ENCODE measurements at regions not wholly inside any gene's neighbourhood (a gene's known extent, or its start where the extent isn't known, plus 50 kb on each side); places are given as distances from the start of the nearest gene placed in this dataset.

GRCh38 chr22:23466351-23466750 lies 113.7 kb downstream of the IGLL1 start:
- peaks cover 0 to 10% of the 10 kb centered on the region in 2 experiments; a peak in 2 of 5 replicates for H3K27me3 ChIP-seq (ENCODE audit: control insufficient read depth in 1 of 2, insufficient read depth in 2 of 2, low read length in 2 of 2)
- in situ Hi-C loops (cut with HindIII; ENCODE audit: extremely low pct_ligation_motif_present, low pct_unique_long_range_greater_than_20kb) (no loop called here), intact Hi-C loops (cut with micrococcal nuclease; ENCODE audit: unreplicated experiment) (no loop called here)
- DNase-seq (ENCODE audit: low spot score) = no peak
- H2AFZ ChIP-seq (ENCODE audit: low read length) = no peak overlapping the region
- H3K4me3 ChIP-seq (replicated peaks in 1 of 3; ENCODE audit: insufficient read depth in 1 of 3, low read depth in 2 of 3, low read length in 3 of 3) = no peak overlapping the region
- no peaks in the 10 kb centered on the region for H3K79me2 ChIP-seq (ENCODE audit: insufficient read depth, low read length)
- FAIRE-seq = no peak
- no peaks in the 10 kb centered on the region for H4K20me1 ChIP-seq (ENCODE audit: insufficient read depth, low read length)
- no peak overlapping the region for H3K4me2 ChIP-seq (ENCODE audit: low read depth, low read length)
- 69% methylated on average over 6 of the region's 7 CpGs for WGBS (ENCODE audit: low lambda C conversion rate)
- BruUV-seq (replicated peaks) = no TSS peak
- no peak overlapping the region for H3K9ac ChIP-seq (ENCODE audit: insufficient read depth, low read depth, low read length)
- ChIA-PET POLR2A (no interaction called here), CTCF (ENCODE audit: low intra/inter-chr PET ratio, low total read pairs) (no interaction called here)
- H3K36me3 ChIP-seq (replicated peaks in 1 of 2; ENCODE audit: control insufficient read depth in 1 of 2, insufficient read depth in 2 of 2, low read length in 2 of 2) = no peaks in the 10 kb centered on the region
- ATAC-seq = no peak
- no peak for TF ChIP-seq RORA (CRISPR knock-in tag; IDR thresholded peaks at IDR 0.05)
- TF ChIP-seq HNF4G (IDR thresholded peaks at IDR 0.05; ENCODE audit: borderline replicate concordance, low read depth, low read length) = no peak
- no peak for TF ChIP-seq HNF4G (CRISPR knock-in tag; IDR thresholded peaks at IDR 0.05; ENCODE audit: borderline replicate concordance, low read depth)
- TF ChIP-seq DBP (CRISPR knock-in tag; IDR thresholded peaks at IDR 0.05; ENCODE audit: not compliant biosample characterization) = no peak
- no peak for TF ChIP-seq HOXA9 (CRISPR knock-in tag; IDR thresholded peaks at IDR 0.05; ENCODE audit: borderline replicate concordance)
- no peak for TF ChIP-seq GMEB1 (CRISPR knock-in tag; IDR thresholded peaks at IDR 0.05; ENCODE audit: borderline replicate concordance)
- no peak for TF ChIP-seq HINFP (CRISPR knock-in tag; IDR thresholded peaks at IDR 0.05; ENCODE audit: low read depth)
- no peak for TF ChIP-seq ZNF775 (CRISPR knock-in tag; IDR thresholded peaks at IDR 0.05; ENCODE audit: borderline replicate concordance)
- TF ChIP-seq ZNF335 (CRISPR knock-in tag; IDR thresholded peaks at IDR 0.05) = no peak
- no peak for TF ChIP-seq KLF12 (CRISPR knock-in tag; IDR thresholded peaks at IDR 0.05; ENCODE audit: borderline replicate concordance)
- no peak for TF ChIP-seq ZNF607 (CRISPR knock-in tag; IDR thresholded peaks at IDR 0.05; ENCODE audit: borderline replicate concordance)
- no peak for TF ChIP-seq ZNF777 (CRISPR knock-in tag; IDR thresholded peaks at IDR 0.05)
- no peak for TF ChIP-seq ZEB1 (IDR thresholded peaks at IDR 0.05; ENCODE audit: insufficient replicate concordance, low read depth)
- TF ChIP-seq ZNF362 (CRISPR knock-in tag; IDR thresholded peaks at IDR 0.05; ENCODE audit: borderline replicate concordance) = no peak
- TF ChIP-seq SUZ12 (IDR thresholded peaks at IDR 0.05; ENCODE audit: low read depth, low read length) = no peak
- TF ChIP-seq ZNF674 (CRISPR knock-in tag; IDR thresholded peaks at IDR 0.05; ENCODE audit: low read depth) = no peak
- no peak for TF ChIP-seq ARID2 (CRISPR knock-in tag; IDR thresholded peaks at IDR 0.05; ENCODE audit: borderline replicate concordance)
- TF ChIP-seq GLI4 (CRISPR knock-in tag; IDR thresholded peaks at IDR 0.05; ENCODE audit: borderline replicate concordance) = no peak
- H3K27ac ChIP-seq (ENCODE audit: extremely low read length, insufficient read depth, low read length) = no peak overlapping the region
- no peaks in the 10 kb centered on the region for H3K9me3 ChIP-seq (ENCODE audit: low read length)
- peaks cover 20% of the 10 kb centered on the region for H3K4me1 ChIP-seq (ENCODE audit: insufficient read depth, low read length)
